GM13976 (cell line): ENCODE measurements at regions not wholly inside any gene's neighbourhood (a gene's known extent, or its start where the extent isn't known, plus 50 kb on each side); places are given as distances from the start of the nearest gene placed in this dataset.
A peak's percentile ranks its signal among the peaks of the same experiment; 100 is the strongest.

ENCODE experiments used
- DNase-seq: peaks from one replicate; pipeline ENCODE4 v3.0.0; 2012; ENCODE audit warnings: low spot score
- CTCF ChIP-seq: IDR thresholded peaks from 2 replicates; pipeline ENCODE4 v1.5.1; 2012; ENCODE audit warnings: borderline replicate concordance, mild to moderate bottlenecking; ENCODE audit not compliant: insufficient read depth; ENCODE audit errors: extremely low read depth, missing control alignments, control extremely low read depth
- in situ Hi-C: fragments of 300-500 bp; cut with MboI; formaldehyde crosslinking; loops from one replicate; pipeline ENCODE4 v1.12.0; 2022; ENCODE audit warnings: low sequenced_read_pairs, mixed read lengths, inconsistent platforms; ENCODE audit not compliant: unreplicated experiment

- in situ Hi-C loops: no loop called here
- TF ChIP-seq CTCF: no peak
- DNase-seq: no peak
These were observed 77.4 kb upstream of the NPAS2 start for GRCh38 chr2:100742277-100743254.

- no peak for DNase-seq
- in situ Hi-C loops: no loop called here
- no peak for TF ChIP-seq CTCF
These were observed 76.2 kb upstream of the NPAS2 start for GRCh38 chr2:100743741-100744140.

GRCh38 chr2:100744184-100744583 is 75.8 kb upstream of the NPAS2 start:
- in situ Hi-C loops: no loop called here
- TF ChIP-seq CTCF: no peak
- no peak for DNase-seq

GRCh38 chr2:100744589-100744988 is 75.3 kb upstream of the NPAS2 start:
- peak; percentile 22 for DNase-seq
- TF ChIP-seq CTCF: no peak
- in situ Hi-C loops: no loop called here

GRCh38 chr2:100745604-100746003 is 74.3 kb upstream of the NPAS2 start:
- in situ Hi-C loops: no loop called here
- no peak for DNase-seq
- no peak for TF ChIP-seq CTCF

GRCh38 chr2:100747551-100747950 is 72.4 kb upstream of the NPAS2 start:
- no peak for DNase-seq
- in situ Hi-C loops: no loop called here
- TF ChIP-seq CTCF: no peak
